RWPE2 (cell line): ENCODE measurements at regions not wholly inside any gene's neighbourhood (a gene's known extent, or its start where the extent isn't known, plus 50 kb on each side); places are given as distances from the start of the nearest gene placed in this dataset.
A peak's percentile ranks its signal among the peaks of the same experiment; 100 is the strongest.
"Not testable (repeated sequence)": the region's sequence is repeated elsewhere in the genome, so short reads cannot be mapped to it uniquely, and the experiment has no call there.

Experiments used
- ATAC-seq: fragments of 200-7000 bp; cut with Tn5 transposase; 3 replicates; pipeline ENCODE4 v1.9.1; 2021; ENCODE audit warnings: low read depth
- DNase-seq: peaks from one replicate; pipeline ENCODE4 v3.0.0-alpha.2; 2020; ENCODE audit warnings: low spot score
- H3K27ac ChIP-seq: fragments of 450-650 bp; 2 replicates; pipeline ENCODE4 v1.5.1; 2017; ENCODE audit warnings: mild to moderate bottlenecking; ENCODE audit not compliant: poor library complexity, severe bottlenecking
- H3K27me3 ChIP-seq: fragments of 250-450 bp; sonication (Bioruptor Pico); 2 replicates; pipeline ENCODE4 v1.5.1; 2021; ENCODE audit warnings: mild to moderate bottlenecking, moderate library complexity; ENCODE audit not compliant: insufficient read depth, poor library complexity, severe bottlenecking
- H3K36me3 ChIP-seq: fragments of 250-450 bp; sonication (Bioruptor Pico); 2 replicates; pipeline ENCODE4 v1.5.1; 2020; ENCODE audit warnings: low read depth, mild to moderate bottlenecking, moderate library complexity
- H3K4me1 ChIP-seq: fragments of 250-450 bp; sonication (Bioruptor Pico); 2 replicates; pipeline ENCODE4 v1.5.1; 2021; ENCODE audit warnings: mild to moderate bottlenecking, moderate library complexity; ENCODE audit not compliant: insufficient read depth, poor library complexity, severe bottlenecking
- H3K4me3 ChIP-seq: fragments of 250-450 bp; sonication (Bioruptor Pico); 2 replicates; pipeline ENCODE4 v1.5.1; 2021; ENCODE audit warnings: mild to moderate bottlenecking, moderate library complexity; ENCODE audit not compliant: severe bottlenecking
- H3K9me3 ChIP-seq: fragments of 250-450 bp; sonication (Bioruptor Pico); 2 replicates; pipeline ENCODE4 v1.5.1; 2021; ENCODE audit warnings: mild to moderate bottlenecking, moderate library complexity; ENCODE audit not compliant: severe bottlenecking
- TF ChIP-seq, protein P1 (sequence below): fragments of 450-650 bp; IDR thresholded peaks from one replicate; pipeline ENCODE4 v1.5.1; 2017; ENCODE audit warnings: mild to moderate bottlenecking, moderate library complexity; ENCODE audit not compliant: poor library complexity, severe bottlenecking

DNA sequence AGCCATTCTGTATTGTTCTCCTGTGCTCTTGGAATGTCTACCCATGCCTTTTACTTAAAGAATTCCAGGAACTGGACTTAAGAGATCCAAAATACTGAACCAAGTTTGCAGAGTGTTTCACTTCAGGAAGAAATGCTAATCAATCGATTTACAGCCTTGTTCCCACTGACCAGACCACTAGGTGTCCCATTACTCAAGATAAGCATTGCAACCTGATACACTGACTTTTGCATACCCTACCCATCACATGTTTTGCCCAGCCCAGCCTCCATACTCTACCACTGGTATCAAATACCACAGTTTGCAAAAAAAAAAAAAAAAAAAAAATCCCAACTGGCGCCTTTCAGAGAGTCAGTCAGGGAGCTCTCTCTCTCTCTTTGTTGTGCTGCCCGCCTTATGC lies 550.8 kb downstream of the CDH9 start:
- Histone ChIP-seq H3K4me3 (no peak overlapping the region), H3K27me3 (no peaks in the 10 kb centered on the region), H3K4me1 (no peaks in the 10 kb centered on the region), H3K27ac (no peak overlapping the region), H3K36me3 (no peaks in the 10 kb centered on the region), H3K9me3 (no peaks in the 10 kb centered on the region)
- DNase-seq = no peak
- TF ChIP-seq, protein P1, sequence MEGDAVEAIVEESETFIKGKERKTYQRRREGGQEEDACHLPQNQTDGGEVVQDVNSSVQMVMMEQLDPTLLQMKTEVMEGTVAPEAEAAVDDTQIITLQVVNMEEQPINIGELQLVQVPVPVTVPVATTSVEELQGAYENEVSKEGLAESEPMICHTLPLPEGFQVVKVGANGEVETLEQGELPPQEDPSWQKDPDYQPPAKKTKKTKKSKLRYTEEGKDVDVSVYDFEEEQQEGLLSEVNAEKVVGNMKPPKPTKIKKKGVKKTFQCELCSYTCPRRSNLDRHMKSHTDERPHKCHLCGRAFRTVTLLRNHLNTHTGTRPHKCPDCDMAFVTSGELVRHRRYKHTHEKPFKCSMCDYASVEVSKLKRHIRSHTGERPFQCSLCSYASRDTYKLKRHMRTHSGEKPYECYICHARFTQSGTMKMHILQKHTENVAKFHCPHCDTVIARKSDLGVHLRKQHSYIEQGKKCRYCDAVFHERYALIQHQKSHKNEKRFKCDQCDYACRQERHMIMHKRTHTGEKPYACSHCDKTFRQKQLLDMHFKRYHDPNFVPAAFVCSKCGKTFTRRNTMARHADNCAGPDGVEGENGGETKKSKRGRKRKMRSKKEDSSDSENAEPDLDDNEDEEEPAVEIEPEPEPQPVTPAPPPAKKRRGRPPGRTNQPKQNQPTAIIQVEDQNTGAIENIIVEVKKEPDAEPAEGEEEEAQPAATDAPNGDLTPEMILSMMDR = no peak
- no peak for ATAC-seq

DNA sequence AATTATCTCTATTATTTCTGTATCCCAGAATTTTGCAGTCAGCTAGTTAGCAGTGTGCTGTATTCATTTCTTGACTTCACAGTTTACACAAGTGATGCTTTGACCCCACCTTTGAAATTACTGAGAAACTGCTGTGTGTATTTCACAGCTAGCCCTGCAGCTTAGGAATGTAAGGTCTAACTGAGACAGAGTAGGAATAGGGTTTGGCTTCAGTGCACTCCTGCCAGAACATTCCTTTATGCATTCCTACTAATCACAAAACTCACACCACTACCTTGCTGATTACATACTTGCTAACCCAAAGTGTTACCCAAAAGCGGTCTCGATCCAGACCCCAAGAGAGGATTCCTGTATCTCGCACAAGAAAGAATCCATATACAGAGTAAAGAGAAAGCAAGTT lies 551.8 kb downstream of the CDH9 start:
- Histone ChIP-seq H3K36me3 (no peaks in the 10 kb centered on the region), H3K27me3 (no peaks in the 10 kb centered on the region), H3K27ac (no peak overlapping the region), H3K4me1 (no peaks in the 10 kb centered on the region), H3K4me3 (no peak overlapping the region), H3K9me3 (no peaks in the 10 kb centered on the region)
- no peak for ATAC-seq
- no peak for DNase-seq
- TF ChIP-seq, protein P1 = no peak

DNA sequence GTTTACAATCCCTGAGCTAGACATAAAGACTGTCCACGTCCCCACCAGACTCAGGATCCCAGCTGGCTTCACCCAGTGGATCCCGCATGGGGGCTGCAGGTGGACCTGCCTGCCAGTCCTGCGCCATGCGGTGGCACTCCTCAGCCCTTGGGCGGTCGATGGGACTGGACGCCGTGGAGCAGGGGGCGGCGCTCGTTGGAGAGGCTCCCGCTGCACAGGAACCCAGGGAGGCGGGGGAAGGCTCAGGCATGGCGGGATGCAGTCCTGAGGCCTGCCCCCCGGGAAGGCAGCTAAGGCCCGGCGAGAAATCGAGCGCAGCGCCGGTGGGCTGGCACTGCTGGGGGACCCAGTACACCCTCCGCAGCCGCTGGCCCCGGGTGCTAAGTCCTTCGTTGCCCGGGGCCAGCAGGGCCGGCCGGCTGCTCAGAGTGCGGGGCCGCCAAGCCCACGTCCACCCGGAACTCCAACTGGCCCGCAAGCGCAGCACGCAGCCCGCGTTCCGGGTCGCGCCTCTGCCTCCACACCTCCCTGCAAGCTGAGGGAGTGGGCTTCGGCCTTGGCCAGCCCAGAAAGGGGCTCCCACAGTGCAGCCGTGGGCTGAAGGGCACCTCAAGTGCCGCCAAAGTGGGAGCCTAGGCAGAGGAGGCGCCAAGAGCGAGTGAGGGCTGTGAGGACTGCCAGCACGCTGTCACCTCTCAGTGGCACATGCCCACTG lies 553.1 kb downstream of the CDH9 start:
- H3K27me3 ChIP-seq, H3K36me3 ChIP-seq, H3K4me3 ChIP-seq, H3K27ac ChIP-seq, ATAC-seq, H3K9me3 ChIP-seq, H3K4me1 ChIP-seq: not testable (repeated sequence)
- peak; percentile 59 for DNase-seq

DNA sequence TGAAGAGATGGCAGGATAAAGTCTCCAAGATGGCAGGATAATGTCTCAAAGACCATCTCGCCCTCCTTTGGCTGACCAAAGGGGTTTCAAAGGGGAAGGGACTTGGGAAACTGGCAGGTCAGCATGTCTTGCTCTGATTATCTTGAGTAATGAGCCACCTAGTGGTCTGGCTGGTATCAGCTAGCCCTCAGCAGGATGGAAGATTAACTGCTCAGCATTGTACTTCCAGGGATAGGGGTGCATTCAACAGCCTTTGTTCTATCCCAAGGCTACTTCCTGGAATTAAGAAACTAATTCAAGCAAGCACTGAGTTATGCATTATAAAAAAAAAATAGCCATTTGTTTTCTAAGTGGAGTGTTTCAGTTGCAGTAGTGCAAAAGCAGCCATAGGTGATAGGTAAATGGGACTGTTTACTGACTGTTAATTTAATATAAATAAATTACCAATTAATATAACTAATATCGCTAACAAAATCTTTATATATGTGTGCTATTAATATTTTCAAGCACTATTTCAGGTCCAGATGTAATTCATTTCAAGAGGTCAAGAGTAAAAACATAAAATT lies 555.5 kb downstream of the CDH9 start:
- no peak for DNase-seq
- H3K9me3 ChIP-seq = no peaks in the 10 kb centered on the region
- H3K27me3 ChIP-seq = no peaks in the 10 kb centered on the region
- ATAC-seq = peak; percentile 91
- no peaks in the 10 kb centered on the region for H3K4me1 ChIP-seq
- TF ChIP-seq, protein P1 = peak; percentile 90
- no peaks in the 10 kb centered on the region for H3K36me3 ChIP-seq
- peak overlapping the region; percentile 3 for H3K4me3 ChIP-seq
- H3K27ac ChIP-seq = no peak overlapping the region

DNA sequence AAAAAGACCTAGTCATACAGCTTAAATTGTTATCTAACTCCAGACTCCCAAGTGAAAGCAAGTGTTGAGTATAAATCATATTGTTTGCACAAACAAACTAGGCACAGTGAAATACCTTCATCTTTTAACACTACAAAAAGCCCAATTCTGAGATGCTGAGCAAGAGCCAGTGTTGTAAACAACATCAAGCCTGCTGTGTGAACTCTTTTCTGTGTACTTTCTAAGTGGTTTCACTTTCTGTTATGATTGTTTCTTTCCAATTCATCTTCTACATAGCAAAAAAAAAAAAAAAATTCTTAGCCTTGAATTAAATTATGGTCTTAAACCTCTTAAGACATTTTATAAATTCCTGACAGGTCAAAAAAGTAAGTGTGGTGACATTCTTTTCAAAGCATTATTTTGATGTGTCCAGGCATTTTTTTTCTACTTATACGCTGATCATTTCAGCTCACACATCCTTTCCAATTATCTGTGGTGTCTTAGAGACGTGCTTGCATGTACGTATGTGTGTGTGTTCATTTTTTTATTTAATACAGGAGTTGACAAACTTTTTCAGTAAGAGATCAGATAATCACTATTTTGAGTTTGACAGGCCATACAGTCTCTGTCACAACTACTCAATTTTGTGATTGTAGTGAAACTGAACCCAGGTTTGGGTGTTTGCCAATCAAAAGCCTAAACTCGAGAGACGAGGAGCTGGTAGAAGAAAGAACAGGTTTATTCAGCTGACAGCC lies 556.1 kb downstream of the CDH9 start:
- DNase-seq (no peak), ATAC-seq (no peak)
- TF ChIP-seq, protein P1 = no peak
- no peaks in the 10 kb centered on the region for H3K27me3 ChIP-seq
- no peak overlapping the region for H3K27ac ChIP-seq
- no peaks in the 10 kb centered on the region for H3K36me3 ChIP-seq
- H3K4me1 ChIP-seq = no peaks in the 10 kb centered on the region
- peak overlapping the region; percentile 3 for H3K4me3 ChIP-seq
- H3K9me3 ChIP-seq = no peaks in the 10 kb centered on the region
